DOHH2 (cell line): ENCODE measurements at regions not wholly inside any gene's neighbourhood (a gene's known extent, or its start where the extent isn't known, plus 50 kb on each side); places are given as distances from the start of the nearest gene placed in this dataset.

Experiments
- CTCF ChIP-seq: fragments of 200-600 bp; sonication (generic); IDR thresholded peaks from one replicate; pipeline ENCODE4 v1.5.1; 2014; ENCODE audit warnings: antibody characterized with exemption, mild to moderate bottlenecking, low read depth, low read length; ENCODE audit not compliant: poor library complexity, severe bottlenecking
- EZH2phosphoT487 ChIP-seq: fragments of 200-600 bp; sonication (generic); IDR thresholded peaks from 2 replicates; pipeline ENCODE4 v1.6.1; 2017; ENCODE audit warnings: borderline replicate concordance, mild to moderate bottlenecking, antibody characterized with exemption, low read length, moderate library complexity, mixed read lengths

DNA sequence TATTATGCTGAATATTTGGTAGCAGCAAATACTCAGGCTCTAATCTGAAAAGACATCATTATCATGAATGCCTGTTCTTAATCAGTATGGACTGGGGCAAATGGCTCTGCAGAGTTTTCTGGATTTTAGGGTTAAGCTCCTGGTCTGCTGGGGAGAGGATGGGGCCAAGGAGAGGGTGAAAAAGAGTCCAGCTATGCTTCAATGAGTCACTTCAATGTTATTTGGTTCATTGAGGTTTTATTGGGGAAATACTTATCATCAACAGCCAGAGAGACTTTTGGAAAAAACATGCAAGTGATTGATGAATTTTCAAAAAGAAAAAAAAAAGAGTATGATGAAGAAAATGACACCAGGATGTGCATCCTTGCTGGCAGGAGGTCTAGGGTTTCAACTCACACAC lies 278.3 kb downstream of the UQCRFS1 start:
- TF ChIP-seq CTCF (no peak), EZH2phosphoT487 (no peak)
